Ureter (tissue), 1 donor: ENCODE measurements at regions not wholly inside any gene's neighbourhood (a gene's known extent, or its start where the extent isn't known, plus 50 kb on each side); places are given as distances from the start of the nearest gene placed in this dataset.
"Not testable (repeated sequence)": the region's sequence is repeated elsewhere in the genome, so short reads cannot be mapped to it uniquely, and the experiment has no call there.

Experiments used
- DNase-seq: peaks from one replicate; pipeline ENCODE4 v3.0.0-alpha.2; 2020; ENCODE audit warnings: low spot score
- donor health status: DM: yes; HTN: yes; CAD: no.

GRCh38 chr10:30763918-30764317 lies 134.4 kb upstream of the LYZL2 start:
- DNase-seq = no peak

- DNase-seq = no peak
These were observed 133.1 kb upstream of the LYZL2 start for GRCh38 chr10:30762620-30763019.

- no peak for DNase-seq
These were observed 129.9 kb upstream of the LYZL2 start for GRCh38 chr10:30759423-30759822.

DNA sequence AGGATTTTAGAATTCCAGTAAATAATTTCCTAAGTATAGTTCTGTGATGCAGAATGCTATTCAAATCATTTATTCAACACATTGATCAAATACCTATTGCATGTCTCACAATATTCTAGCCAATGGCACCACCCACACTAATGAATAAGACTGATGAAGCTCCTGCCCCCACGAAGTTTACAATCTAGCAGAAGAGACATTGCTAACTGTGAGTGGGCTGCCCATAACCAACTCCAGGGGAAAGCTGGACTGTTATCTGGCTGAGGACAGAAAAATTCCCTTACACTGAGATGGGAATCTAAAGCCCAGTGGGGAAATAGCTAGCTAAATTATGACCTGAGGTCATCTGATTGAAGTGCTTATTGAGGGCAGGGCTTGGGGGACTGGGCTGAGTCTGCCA lies 128.8 kb upstream of the LYZL2 start:
- no peak for DNase-seq

DNA sequence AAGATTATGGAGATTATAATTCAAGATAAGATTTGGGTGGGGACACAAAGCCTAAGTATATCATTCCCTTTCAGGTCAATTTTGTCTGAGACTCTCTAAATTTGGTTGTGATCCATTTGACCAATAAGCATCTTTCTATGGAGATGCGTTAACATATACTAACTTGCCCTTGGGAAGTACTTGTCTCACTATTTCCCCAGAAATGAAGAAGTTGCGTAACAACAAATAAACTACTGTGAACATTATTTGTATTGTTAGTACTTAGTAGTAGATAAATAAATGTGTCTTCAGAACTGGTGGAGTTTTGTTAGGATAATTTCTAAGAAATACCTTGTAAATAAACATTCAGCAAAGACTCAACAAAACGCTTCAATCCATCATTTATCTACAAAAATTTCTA lies 127.3 kb upstream of the LYZL2 start:
- no peak for DNase-seq

- DNase-seq = no peak
These were observed 126.6 kb upstream of the LYZL2 start for GRCh38 chr10:30756151-30756550.

GRCh38 chr10:30755441-30755953 lies 125.9 kb upstream of the LYZL2 start:
- DNase-seq = no peak

GRCh38 chr10:30752481-30752881 lies 122.9 kb upstream of the LYZL2 start:
- no peak for DNase-seq

DNA sequence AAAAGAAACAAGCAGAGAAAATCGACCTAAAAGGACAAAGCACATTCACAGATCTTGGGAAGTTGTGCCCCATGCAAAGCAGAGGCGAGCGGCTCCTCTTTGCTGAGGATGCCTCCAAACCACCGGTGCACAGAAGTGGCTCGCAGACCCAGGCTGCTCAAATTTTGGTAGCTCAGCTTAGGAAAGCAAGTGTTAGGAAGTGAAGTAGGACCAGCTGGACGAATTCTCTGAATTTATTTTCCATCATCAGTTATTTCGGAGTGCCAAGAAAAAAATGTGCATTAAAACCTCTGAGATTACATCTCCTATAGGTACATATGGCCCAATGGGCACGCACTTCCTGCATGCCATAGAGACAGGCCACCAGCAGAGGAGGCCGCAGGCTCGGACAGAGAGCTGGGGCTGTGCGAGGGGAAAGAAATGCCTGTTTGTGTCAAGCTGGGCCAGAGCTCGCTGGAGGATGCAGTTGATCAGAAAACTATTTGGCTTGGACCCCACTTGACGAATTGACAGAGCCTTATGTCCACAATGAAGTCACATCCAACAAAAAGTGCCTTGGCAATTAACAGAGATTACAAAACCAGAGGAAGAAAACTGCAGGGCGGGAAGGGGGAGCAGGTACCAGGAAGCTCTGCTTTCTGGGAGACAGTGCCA lies 122.3 kb upstream of the LYZL2 start:
- peak; percentile 71 for DNase-seq

- DNase-seq = no peak
These were observed 121.6 kb upstream of the LYZL2 start for GRCh38 chr10:30750971-30751677.

- DNase-seq = no peak
These were observed 119.8 kb upstream of the LYZL2 start for GRCh38 chr10:30749385-30749784.

GRCh38 chr10:30748152-30748973 lies 118.8 kb upstream of the LYZL2 start:
- no peak for DNase-seq

- no peak for DNase-seq
These were observed 118.1 kb upstream of the LYZL2 start for GRCh38 chr10:30747633-30748032.

GRCh38 chr10:30745953-30746352 lies 116.4 kb upstream of the LYZL2 start:
- DNase-seq = no peak

- no peak for DNase-seq
These were observed 114.6 kb upstream of the LYZL2 start for GRCh38 chr10:30744106-30744505.

GRCh38 chr10:30743586-30743985 lies 114.0 kb upstream of the LYZL2 start:
- no peak for DNase-seq

GRCh38 chr10:30742471-30742870 lies 112.9 kb upstream of the LYZL2 start:
- no peak for DNase-seq

- DNase-seq = not testable (repeated sequence)
These were observed 111.2 kb upstream of the LYZL2 start for GRCh38 chr10:30740774-30741173.

DNA sequence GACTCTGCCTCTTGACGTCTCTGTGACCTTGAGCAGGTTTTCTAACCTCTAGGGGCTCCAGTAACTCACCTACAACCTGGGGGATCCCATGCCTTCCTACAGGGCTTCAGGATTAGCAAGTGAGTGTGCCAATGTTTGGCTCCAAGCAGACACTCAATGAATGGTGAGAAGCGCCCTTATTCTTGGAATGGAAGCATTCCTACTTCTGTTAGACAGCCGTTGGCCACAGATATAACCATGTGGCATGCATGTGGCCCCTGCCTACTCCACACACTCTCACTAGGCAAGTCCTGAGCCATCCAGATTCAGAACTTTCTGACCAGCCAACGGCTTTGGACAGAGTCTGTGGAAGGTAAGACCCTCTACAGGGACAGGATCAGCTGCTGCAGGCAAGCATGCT lies 108.9 kb upstream of the LYZL2 start:
- no peak for DNase-seq

DNA sequence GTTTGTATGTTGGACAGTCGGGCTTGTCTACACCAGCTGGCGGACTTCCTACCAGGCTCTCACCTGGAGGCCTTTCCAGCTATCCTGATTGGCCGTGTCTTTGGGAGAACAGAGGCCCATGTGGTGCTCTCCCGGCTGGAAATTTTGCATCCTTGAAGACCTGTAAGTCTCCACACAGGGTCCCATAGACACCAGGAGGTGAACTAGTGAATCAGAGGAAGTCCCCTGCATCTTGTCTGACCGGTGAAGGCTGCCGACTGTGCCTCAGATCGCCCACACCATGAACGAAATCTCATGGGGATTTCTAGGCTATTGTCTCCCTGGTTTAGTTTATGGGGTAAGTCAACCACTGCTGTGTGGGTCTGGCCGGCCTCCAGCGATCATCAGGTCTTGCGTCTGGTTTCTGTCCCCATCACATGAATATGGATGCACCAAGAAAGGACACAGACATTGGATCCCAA lies 108.4 kb upstream of the LYZL2 start:
- DNase-seq = no peak

- no peak for DNase-seq
These were observed 107.2 kb upstream of the LYZL2 start for GRCh38 chr10:30736685-30737232.

GRCh38 chr10:30734901-30735300 lies 105.3 kb upstream of the LYZL2 start:
- DNase-seq = no peak
